ENCODE measurements at regions not wholly inside any gene's neighbourhood (a gene's known extent, or its start where the extent isn't known, plus 50 kb on each side); places are given as distances from the start of the nearest gene placed in this dataset.

- TF ChIP-seq CTCF (IDR thresholded peaks at IDR 0.05), result no peak
- no peak for TF ChIP-seq EZH2 (IDR thresholded peaks at IDR 0.05)
These were observed 537.9 kb upstream of the MGMT start for GRCh38 chr10:128929131-128929530.
